ENCODE measurements at regions not wholly inside any gene's neighbourhood (a gene's known extent, or its start where the extent isn't known, plus 50 kb on each side); places are given as distances from the start of the nearest gene placed in this dataset.
"Not testable (repeated sequence)": the region's sequence is repeated elsewhere in the genome, so short reads cannot be mapped to it uniquely, and the experiment has no call there.

DNA sequence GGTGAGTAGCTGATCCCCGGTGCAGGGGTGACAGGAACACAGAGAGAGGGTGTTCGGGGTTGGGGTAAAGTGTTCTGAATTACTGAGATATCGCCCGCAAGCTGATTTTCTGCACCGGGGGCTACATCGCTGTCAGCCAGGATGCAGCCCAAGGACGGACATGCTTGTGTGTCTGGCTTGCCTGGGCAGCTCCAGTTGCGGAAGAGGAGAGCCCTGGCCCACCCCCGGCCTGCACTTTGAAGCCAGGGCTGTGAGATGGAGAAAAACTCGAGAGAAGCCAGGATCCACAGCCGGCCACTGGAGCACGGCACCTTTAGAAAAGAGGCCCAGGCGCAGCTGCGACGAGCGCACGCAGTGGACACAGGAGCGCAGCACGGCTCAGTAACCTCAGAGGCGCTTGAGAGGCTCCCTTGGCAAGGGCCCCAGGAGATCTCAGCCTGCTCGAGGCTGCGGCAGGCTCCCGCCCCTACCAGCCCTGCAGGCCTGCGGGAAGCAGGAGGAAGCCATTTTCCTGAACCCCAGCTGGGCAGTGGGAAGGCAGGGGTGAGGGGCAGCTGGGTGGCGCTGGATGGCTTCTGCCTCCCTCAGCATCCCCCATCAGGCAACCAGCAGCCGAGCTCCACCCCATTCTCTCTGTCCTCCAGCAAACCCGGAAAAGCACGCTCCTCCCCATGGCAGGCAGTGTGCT lies 59.2 kb downstream of the C9orf50 start:
- no peak for DNase-seq

DNA sequence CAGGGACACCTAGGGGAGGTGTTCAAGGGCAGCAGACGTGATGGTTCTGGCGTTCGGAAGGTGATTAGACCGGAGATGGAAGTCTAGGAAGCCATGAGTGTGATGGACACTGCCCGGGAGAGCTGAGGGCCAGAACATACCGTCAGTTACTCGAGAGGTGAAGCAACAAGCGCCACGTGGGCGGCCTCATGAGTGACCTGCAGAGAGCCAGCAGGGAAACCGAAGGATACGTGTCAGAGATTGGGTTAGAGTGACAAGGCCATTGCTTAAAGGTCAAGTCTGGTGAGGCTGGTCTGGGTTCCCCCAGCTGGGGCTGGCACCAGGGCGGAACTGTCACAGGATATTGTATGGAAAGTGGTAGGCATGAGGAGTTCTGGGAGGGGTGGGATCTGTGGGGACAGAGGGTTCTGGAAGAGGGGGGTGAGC lies 60.0 kb downstream of the C9orf50 start:
- no peak for DNase-seq

DNA sequence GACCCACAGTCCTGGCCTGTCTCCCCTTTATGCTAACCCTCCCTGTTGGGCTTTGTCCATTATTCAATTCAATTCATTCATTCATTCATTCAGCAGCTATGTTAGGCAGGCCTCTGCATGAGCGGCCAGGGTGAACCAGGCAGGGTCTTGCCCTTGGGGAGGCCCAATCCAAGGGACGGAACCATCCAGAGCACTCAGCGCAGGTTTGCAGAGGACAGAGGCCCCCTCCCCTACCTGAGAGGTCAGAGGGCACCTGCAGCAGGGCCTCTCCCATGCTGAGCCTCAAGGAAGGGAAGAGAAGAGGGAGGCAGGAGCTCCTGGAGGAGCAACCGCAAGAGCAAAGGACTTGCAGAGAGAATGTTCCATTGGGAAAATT lies 61.4 kb downstream of the C9orf50 start:
- DNase-seq = no peak

DNA sequence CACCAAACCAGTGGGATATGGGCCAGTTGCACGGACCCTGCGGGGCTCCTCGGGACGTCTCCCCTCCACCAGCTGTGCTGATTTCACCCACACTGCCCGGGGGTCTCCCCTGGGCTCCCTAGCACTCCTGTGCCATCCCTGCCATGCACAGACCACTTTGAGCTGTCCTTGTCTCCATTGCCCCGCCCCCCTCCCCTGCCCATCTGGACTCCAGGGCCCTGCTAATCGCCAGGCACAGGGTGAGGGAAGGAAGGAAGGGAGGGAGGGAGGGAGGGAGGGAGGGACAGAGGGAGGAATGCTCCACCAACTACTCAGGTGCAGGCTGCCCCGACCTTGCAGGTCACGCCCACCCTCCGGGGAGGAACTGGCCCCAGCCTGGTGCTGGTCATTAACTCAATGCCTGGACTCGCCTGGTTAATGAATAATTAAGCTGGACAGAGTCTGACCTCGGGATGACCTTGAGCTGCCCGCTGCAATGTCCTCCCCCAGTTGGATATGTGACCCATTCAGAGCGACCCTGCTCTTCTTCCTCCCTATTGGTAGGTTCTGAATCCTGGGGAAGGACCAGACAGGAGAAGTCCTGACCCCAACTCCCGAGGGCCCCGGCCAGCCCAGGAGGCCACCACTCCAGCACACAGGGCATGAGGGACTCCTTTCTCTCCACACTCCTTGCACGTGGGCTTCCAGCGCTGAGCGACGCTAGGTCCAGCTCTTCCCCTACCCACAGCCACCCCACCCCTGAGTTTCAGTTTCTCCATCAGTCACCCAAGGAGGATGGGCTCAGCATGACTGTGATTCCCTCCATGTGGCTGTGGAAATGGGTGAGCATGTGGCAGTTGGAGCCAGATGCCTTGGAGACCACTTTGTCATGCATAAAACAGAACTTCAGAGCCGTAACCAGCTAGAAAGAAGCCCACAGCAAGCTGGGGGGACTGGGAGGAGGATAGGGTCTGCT lies 62.1 kb downstream of the C9orf50 start:
- no peak for DNase-seq

DNA sequence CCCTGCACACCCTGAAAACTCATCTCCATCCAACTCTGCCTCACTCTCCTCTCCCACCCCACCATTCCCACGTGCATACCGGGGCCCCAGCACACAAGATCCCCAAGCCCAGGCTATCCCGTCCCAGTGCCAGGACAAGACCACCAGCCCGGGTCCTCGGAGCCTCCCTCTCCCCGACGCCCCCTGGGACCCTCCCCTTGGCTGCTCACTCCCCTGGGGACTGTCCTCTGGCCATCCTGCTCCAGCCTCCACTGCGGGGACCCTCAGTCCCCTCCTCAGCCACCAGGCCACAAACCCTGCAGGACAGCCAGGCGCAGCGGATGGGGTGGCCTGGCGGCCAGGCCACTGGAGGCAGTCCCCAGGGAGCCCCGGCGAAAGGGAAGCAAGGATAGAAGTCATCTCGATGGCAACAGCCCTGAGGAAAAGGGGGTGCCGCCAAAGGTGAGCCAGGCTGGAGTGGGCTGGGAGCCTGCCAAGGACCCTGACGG lies 62.8 kb downstream of the C9orf50 start:
- no peak for DNase-seq

DNA sequence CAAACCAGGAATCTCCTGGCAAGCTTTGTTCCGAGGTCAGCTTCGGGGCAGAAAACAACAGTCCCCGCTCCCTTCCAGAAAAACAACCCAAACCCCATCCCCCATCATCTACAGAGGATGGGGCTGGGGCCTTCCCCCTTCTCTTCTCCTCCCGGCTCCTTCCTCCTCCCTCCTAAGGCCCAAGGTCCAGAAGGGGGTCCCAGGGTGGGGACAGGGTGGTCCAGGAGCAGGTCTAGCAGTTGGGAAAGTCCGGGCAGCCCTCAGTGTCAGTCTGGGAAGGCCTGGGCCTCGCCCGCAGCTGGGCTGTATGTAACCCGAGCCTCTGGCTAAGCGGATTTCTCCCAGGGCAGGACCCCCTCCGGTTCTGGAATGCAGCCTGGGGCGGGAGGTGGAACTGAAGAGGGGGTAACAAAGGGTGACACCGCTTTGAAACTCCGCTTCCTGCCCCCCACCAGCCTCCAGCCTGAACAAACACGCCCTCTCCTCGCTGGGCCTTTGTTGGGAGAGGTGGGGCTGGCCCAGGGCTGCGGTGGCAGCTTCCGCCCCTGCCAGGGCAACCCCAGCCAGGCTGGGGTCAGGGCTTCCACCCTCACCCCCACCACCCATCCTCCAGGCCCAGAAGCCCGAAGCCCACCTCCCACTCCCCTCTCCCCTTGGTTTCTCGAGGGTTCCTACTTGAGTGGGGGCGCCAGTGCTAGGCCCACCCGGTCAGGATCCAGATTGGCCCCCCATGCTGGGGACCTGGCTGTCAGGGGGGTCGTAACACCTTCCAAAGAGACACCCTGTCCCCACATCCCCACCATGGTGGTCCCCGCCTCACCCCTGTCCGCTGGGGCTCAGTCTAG lies 63.5 kb downstream of the C9orf50 start:
- DNase-seq = no peak

DNA sequence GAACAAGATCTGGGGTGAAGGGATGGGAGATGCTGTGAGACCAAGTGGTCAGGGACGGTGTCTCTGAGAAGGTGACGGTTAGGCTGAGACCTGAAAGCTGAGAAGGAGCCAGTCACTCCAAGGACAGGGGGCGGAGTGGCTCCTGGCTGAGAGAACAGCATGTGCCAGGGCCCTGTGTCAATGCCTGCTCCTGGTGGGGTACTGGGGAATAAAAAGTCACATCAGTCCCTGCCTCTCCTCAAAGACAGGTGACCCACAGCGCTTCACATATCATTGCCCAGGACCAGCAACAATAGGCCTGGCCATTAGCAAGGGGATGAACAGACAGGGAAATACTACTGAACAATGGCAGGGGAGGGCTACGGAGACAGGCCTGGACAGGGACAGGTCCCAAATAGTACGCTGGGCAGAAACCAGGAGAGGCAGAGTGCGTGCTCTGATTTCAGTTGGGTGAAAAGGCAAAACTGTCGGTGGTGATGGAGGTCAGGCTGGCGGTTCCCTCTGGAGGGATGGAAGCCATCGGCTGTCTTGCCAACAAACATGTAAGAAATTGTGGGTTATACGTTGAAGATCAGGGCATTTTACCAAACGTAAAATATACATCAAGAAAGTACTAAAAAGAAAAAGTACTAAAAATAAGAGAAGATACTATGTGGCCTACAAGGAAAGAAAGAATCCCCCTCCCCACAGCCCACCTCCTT lies 64.3 kb downstream of the C9orf50 start:
- no peak for DNase-seq

DNA sequence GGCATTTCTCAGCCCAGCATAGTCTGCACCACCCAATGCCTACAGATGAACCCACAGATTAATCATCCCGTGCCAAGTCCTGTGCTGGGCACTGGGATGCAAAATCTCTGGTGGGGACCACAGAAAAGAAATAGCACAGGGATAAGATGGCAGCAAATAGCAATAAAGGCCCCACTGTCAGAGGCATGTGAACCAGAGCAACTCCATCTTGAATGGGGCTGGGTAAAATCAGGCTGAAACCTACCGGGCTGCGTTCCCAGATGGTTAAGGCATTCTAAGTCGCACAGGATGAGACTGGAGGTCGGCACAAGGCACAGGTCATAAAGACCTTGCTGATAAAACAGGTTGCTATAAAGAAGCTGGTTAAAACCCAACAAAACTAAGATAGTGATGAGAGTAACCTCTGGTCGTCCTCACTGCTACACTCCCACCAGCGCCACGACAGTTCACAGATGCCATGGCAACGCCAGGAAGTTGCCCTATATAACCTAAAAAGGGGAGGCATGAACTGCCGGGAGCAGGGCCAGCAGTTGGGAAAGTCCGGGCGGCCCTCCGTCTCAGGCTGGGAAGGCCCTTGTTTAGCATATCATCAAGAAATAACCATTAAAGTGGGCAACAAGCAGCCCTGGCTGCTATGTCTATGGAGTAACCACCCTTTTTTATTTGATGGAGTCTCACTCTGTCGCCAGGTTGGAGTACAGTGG lies 65.2 kb downstream of the C9orf50 start:
- DNase-seq = no peak

DNA sequence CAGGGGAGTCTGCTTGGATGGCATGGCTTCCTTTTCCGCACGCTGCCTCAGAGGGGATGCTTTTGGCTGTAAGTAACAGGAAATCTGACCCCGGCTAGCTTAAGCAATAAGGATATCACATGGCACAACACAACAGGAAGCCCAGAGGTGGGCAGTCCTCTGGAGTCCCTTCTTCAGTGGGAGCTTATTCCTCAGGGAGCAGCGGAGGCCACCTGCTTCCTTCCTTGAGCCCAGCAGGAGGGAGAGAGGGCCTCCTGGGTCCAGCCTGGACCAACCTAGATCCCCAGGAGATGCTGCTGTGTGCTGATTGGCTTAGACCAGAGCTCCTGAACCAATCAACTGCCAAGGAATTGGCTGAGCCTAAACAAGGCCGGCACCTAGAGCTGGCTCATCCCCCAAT lies 66.3 kb downstream of the C9orf50 start:
- no peak for DNase-seq

DNA sequence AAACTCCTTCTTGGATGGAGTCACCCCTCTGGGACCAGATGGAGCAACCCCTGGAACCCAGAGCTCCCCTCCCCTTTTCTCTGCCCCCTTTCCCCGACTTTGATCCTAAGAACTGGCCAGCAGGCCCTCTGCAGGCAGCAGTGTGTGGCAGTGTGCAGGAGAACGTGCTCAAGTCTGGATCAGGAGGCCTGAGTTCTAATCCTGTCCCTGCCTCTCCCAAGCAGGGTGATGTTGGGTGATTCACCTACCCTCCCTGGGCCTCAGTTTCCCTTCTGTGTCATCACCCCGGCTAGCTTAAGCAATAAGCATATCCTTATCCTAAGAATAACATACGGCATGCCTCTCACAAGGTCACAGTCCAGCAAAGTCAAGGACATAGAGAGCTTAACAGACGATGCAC lies 67.6 kb downstream of the C9orf50 start:
- no peak for DNase-seq

DNA sequence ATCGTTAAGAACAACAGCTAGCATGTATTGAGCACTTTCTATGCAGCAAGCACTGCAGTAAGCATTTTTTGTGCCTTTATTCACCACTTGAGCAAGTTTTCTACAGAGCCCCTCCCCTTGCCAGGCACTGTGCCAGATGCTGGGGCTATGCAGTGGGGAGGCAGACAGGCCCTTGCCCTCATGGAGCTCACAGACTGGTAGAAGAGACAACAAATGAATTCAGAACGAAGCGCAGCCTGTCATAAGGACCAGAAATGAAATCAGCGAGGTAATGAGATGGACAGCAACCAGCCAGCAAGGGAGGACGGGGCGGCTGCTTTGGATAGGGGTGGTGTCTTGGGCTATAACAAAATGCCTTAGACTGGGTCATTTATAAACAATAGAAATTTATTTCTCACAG lies 68.8 kb downstream of the C9orf50 start:
- DNase-seq = no peak

DNA sequence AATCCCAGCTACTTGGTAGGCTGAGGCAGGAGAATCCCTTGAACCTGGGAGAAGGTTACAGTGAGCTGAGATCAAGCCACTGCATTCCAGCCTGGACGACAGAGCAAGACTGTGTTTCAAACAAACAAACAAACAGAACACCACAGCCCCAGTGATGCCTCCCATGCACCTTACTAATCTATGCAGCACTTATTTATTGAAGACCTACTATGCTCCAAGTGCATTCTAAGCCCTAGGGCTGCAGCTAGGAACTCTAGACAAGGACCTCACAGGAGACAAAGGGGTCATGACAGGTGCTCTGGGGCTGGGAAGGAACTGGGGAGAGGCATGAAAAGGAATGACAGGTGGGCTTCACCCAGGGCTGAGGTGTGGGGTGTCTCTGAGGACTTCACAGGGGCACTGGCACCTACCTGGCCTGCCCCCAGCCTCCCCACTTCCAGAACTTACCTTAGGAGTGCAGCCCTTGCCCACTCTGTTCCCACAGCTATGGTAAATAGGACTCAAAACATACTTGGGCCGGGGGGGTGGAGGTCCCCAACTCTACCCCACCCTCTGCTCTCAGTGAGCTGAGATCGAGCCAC lies 69.4 kb downstream of the C9orf50 start:
- DNase-seq = no peak

DNA sequence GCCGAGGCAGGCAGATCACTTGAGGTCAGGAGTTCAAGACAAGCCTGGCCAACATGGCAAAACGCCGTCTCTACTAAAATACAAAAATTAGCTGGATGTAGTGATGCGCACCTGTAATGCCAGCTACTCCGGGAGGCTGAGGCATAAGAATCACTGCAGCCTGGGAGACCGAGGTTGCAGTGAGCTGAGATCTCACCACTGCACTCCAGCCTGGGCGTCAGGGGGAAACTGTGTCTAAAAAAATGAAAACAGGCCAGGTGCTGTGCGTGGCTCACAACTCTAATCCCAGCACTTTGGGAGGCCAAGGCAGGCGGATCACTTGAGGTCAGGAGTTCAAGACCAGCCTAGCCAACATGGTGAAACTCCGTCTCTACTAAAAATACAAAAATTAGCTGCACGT lies 69.9 kb downstream of the C9orf50 start:
- not testable (repeated sequence) for DNase-seq

DNA sequence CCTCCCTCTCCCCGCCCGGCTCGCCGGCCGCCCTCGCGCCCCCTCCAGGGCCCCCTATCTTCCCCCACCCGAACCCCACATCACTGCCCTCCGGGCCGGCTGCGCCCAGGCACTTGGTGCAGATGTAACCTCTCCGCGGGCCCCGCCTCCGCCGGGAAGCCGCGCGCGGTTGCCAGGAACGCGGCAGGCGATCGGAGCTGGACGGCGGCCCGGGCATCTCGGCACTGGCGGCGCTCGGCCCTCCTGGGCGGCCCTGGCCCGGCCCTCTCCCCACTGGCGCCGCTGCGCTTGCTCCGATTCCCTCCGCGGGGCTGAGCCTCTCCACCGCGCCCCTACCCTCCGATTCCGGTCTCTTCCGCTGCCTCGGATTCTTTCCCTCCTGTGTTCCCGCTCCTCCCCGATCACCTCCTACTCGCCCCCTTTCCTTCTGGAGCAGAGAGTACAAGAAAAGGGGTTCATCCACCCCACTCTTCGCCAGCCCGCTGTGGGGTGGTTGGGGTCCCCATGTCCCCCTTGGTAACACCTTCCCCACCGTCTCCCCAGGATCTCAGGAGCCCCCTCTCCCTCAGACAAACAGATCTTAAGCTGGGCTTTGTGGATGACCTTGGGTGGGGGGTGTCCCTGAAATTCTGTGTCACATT lies 70.6 kb downstream of the C9orf50 start:
- no peak for DNase-seq

DNA sequence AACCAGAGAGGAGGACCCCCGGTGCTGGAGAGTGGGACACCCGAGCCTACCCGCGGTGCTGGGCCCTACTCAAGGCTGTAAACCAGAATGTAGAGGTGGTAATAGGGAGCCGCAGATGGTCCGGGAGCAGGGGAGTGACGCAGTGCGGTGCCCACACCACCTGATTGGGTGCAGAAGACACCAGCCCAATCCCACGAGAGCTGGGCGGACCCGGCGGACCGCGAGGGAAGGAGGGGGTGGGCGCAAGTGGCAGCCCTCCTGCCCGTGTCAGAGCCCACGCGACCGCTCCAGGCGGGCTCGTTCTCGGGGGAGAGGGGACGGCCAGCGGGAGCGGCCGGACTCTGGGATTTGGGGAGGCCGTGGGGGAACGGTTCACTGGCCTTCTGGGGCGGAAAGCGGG lies 71.2 kb downstream of the C9orf50 start:
- DNase-seq = no peak

DNA sequence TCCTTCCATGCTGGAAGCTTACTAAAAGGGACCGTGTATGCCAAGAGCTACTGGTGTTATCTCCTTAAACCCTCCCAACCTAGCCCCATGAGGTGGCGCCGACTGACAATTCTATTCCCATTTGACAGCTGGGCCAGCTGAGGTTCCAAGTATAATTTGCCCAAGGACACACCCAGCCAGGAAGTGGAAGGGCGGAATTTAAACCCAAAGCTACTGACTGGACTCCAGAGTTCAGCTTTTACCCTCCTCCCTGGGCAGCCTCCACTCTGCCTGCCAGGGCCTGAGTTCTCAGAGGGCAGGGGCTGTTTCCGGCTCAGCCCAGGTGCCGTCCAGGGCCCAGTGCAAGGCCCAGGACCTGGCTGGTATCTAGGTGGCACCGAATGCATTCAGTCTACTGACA lies 71.8 kb downstream of the C9orf50 start:
- no peak for DNase-seq

DNA sequence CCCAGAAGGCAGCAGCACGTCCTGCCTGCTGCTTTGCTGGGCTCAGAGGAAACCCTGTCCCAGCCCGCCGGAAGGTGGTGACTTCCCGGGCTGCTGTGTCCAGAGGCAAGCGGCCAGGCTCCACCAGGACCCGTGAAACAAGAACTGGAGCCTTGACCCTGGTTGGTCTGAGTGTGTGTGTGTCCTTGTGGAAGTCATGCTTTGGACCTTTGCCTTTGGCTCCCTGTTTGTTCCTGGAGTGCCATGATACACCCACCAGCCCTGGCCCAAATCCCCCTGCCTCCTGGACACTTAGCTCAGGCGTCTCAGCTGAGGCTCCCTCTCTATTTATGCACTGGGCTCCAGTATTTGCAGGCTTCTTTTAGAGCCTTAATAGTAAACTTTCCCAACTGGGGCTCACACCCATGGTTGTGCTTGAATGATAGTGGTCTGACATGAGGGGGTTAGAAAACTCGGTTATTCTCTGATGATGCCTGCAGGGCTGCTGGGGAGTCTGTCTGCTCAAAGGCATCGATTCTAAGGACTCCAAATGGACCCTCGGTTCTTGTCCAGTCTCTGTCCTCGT lies 72.2 kb downstream of the C9orf50 start:
- DNase-seq = no peak

DNA sequence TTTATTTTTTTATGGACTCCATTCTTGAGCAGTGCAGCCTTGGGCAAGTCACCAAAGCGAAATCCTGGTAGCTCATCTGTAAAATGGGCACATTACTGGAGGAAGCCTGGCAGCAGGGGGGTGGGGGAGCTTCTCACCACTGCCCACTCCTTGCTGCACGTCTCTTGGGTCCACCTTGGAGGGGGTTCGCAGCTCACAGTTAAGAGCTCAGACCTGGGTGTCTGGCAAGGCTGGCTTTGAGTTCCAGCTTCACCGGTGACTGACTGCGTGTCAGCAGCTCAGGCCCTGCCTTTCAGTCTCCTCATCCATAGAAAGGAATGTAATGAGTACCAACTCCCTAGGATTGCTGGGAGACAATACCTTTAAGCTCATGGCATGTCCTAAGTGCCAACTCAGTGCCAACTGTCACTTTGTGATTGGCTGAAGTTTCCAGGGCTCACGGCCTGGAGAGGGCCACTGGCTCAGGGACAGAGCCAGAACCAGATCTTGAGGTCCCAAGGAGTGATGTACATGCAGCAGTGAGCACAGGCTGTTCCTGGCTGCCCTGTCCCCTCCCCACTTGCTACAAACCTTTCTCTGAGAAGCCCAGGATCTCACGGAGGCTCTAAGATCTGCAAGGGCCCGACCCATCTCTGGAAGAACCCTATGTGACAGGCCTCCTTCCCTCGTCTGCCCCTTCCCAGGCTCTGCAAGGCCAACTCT lies 72.9 kb downstream of the C9orf50 start:
- DNase-seq = no peak

DNA sequence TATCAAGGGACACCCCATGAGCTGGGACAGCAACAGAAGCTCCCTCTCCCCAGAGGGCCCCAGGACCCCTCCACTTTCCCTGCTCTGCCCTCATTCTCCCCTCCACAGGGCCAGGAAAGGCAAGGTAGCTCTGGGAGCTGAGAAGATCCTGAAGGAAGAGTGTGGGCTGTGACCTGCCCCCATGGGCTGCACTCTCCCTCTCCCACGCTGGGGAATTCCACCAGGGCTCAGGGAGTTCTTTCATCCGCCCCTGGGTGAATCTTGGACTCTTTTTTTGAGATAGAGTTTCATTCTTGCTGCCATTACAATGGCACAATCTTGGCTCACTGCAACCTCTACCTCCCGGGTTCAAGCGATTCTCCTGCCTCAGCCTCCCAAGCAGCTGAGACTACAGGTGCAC lies 73.8 kb downstream of the C9orf50 start:
- DNase-seq = no peak

DNA sequence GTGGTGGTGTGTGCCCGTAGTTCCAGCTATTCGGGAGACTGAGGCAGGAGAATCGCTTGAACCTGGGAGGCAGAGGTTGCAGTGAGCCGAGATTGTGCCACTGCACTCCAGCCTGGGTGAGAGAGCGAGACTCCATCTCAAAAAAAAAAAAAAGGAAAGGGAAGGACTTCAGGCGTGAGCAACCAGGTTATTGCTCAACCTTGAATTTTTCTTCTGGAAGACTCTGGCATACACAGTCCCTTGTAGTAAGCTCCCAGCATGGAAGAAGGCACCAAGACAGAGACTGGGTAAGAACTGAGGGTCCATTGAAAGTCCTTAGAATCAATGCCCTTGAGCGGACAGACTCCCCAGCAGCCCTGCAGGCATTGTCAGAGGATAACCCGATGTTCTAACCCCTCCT lies 75.0 kb downstream of the C9orf50 start:
- not testable (repeated sequence) for DNase-seq

Data from NCI-H1417 treated with DMSO at 0.1 percent for 48 hours (cell line).